Kidney tubule cell (primary cell): ENCODE measurements at regions not wholly inside any gene's neighbourhood (a gene's known extent, or its start where the extent isn't known, plus 50 kb on each side); places are given as distances from the start of the nearest gene placed in this dataset.
"Not testable (repeated sequence)": the region's sequence is repeated elsewhere in the genome, so short reads cannot be mapped to it uniquely, and the experiment has no call there.

Experiments
- DNase-seq: peaks from one replicate; pipeline ENCODE4 v3.0.0-alpha.2; 2018; ENCODE audit warnings: low spot score

DNA sequence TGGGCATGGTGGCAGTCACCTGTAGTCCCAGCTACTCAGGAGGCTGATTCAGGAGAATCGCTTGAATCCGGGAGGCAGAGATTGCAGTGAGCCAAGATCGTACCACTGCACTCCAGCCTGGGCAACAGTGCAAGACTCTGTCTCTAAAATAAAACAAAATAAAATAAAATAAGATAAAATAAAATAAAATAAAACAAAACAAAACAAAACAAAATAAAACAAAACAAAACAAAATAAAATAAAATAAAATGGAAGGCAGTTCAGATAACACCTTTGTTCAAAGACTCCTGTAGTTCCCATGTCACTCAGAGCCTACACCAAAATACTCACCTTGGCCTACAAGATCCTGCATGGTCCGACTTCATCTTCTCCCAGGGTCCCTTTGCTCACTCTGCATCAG lies 61.3 kb downstream of the SYF2 start:
- not testable (repeated sequence) for DNase-seq

DNA sequence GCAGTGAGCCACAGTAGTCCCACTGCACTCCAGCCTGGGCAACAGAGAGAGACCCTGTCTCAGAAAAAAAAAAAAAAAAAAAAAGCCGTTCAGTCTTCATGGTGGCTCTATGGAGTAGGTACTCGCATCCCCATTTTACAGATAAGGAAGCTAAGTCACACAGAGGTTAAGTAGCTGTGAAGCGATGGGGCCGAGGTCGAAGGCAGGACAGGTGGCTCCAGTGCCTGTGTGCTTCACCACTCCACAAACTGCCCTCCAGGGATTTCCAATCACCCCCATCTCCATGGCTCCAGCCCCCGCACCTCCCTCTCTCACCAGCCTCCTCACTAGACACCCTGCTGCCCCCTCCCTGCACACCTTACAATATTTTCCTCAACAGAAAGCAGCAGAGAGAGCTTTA lies 61.9 kb downstream of the SYF2 start:
- no peak for DNase-seq

DNA sequence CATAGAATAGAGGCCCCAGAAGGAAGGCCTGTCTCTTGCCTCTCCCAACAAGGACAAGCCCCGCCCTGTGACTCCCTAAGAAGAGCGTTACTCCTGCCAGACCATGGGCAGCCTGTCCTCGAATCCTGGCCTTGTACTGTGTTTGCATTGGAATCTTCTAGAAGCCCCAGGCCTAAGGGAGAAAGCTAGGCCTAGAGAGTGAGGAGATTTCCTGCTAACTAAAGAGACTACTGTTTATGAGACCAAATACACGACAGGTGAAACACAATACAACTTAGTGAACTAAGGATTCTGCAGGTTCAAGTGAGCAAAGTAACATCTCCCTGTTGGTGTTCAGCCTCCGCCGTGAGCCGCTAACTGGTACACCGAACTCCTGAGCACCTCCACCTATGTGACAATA lies 62.7 kb downstream of the SYF2 start:
- no peak for DNase-seq

DNA sequence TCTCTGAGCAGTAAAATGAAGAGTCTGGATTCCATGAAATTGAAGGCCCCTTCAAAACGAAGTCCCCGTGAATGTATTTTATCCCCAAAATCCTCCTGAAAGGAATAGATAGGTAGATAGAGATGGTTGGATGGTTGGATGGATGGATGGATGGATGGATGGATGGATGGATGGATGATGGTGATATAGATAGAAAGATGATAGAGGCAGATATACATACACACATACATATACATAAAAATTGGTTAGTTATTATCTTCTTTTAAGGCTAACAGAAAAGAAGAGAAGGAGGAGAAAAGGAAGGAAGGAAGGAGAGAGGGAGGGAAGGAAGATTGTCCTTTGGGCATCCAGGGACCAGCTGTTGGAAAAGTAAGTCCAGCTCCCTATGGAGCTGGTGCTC lies 63.1 kb downstream of the SYF2 start:
- no peak for DNase-seq

DNA sequence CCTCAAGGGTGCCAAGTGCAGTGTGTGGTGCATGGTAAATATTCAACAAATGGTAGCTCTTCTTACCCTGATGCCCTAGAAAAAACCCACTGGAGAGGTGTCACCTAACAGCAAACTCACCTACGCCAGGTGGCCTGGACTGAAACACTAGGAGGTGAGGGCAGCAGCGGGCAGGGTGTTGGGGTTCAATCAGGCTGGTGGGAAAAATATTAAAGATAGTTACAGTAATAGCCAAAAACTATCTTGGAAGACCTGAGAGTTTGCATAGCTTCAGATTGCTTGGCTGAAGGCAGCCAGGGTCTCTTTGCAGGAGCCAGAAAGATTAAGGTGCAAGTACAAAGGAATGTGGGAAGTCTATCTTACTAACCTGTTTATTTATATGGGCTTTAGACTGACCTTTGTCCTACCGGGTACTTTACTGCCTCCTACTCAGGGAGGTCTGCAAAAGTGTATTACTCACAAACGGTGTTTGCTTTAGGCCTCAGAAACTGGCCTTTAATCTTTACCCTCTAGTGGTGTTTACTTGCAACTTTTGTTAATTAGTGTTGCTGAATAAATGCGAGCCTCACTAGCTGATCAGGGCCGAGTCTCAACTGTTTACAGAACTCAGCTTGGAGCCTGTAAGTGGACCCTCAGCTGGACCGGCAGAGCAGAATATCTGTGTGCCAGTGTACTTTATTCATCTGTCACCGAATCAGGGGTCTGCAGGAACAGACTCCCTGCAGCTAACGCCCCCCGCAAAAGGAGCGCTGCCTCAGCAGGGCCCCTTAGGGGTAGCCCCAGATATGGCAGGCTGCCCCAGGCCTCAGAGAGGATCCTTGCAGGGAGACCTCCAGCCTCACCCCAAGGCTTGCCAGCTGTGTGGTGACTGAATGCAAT lies 63.9 kb downstream of the SYF2 start:
- DNase-seq: no peak

DNA sequence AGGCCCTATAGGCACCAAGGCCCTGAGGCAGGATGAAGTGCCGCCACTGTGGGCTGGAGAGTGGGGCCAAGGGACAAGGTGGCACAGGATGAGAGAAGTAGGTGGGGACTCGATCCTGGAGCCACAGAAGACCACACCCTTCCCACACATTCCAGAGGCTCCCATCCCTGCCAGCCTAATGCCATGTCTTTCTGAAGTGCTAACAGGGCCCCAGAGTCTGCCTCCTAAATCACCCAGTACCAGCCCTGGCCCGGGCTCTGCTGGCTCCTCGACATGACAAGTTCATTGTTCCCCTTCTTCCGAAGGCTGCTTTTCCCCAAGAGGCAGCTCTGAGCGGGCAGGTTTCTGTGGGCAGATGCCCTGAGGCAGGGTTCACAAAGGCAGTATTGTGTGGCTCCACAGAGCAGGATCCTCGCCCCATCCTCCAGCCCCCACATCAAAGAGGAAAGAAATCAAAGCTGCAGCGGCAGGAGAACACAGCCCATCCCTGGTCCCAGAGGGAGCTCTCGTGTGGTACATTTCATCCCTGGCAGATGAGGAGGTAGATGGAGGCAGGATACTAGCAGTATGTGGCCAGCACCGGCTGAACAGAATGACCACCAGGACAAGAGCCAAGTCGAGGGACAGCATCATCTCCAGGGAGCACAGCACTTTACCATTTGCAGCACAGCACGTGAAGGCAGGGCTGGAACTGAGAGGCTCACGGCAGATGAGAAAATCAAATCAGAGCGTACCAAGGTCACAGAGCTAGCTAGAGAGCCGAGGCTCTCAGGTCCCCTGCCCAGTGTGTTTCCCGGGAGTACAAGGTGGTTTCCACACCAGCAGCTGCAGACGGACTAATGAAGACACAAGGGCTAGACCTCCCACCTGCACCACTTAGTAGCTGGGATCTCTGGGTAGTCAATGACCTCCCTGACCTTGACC lies 64.8 kb downstream of the SYF2 start:
- DNase-seq: no peak

DNA sequence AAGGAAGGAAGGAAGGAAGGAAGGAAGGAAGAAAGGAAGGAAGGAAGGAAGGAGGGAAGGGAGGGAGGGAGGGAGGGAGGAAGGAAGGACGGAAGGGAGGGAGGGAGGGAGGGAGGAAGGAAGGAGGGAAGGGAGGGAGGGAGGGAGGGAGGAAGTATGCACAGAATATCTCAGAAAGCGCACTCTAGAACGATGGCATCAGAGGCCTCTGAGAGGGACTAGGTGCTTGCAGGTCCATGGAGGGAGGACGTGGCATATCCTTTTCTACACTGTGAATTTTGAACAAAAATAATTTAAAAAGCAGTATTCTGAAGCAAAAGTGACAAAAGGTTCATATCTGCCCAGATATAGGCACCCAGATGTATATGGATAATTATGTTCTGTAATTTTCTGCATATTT lies 65.5 kb downstream of the SYF2 start:
- no peak for DNase-seq

DNA sequence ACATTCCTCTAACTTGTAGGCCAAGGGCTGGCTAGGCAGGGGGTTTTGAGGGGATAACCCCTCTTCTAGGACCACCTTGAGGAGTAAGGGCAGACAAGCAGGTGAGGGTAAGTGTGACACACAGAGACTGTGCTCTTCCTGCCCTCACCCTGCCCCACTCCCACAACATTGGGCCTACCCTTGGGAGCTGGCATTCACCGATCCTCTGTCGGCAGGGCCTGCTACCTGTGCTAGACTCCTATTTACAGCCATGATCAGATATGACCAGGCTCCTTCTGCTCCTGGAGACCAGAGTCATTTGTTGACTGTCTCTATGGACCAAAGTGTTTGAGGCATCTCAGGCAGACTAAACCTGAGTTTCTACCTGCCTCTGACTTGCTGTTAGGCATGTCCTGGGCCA lies 68.3 kb downstream of the SYF2 start:
- DNase-seq: no peak

DNA sequence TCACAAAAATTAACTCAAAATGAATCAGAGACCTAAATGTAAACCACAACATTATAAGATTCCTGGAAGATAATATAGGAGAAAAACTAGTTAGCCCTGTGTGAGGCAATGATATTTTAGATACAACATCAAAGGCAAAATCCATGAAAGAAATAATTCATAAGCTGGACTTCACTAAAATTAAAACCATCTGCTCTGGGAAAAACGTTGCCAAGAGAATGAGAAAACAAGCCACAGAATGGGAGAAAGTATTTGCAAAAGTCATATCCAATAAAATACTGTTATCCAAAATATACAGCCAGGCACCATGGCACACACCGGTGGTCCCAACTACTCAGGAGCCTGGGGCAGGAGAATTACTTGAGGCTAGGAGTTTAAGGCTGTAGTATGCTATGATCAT lies 70.3 kb downstream of the SYF2 start:
- DNase-seq: no peak

DNA sequence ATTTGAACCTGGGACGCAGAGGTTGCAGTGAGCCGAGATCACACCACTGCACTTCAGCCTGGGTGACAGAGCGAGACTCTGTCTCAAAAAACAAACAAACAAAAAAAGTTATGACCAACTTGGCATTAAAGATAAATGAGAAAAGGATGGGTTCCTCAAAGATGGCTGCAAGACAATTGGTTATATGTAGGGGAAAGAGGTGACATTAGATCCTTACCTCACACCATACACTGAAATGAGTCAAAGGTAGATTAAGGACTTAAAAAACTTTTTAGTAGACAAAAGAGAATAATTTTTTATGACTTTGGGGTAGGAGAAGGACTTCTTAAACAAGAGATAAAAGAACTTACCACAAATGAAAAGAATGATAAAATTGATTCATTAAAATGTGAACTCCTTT lies 74.5 kb downstream of the SYF2 start:
- no peak for DNase-seq

DNA sequence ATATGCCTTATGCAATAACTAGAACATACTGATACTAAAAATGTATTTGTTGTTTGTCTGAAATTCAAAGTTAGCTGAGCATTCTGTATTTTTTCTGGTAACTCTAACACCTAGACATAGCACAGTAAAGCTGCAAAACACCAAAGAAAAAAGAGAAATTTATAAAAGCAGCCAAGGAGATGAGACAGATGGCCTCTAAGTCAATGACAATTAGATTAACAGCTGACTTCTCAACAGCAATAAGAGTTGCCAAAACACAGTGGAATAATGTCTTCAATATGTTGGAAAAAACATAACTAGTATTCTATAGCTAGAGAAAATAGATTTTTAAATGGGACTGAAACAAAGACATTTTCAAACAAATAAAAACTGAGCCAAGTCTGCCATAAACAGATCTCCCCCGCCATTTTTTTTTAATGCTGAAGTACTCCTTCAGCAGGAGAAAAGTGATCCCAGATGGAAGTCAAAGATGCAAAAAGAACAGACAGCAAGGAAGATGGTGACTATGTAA lies 81.3 kb downstream of the SYF2 start:
- no peak for DNase-seq

DNA sequence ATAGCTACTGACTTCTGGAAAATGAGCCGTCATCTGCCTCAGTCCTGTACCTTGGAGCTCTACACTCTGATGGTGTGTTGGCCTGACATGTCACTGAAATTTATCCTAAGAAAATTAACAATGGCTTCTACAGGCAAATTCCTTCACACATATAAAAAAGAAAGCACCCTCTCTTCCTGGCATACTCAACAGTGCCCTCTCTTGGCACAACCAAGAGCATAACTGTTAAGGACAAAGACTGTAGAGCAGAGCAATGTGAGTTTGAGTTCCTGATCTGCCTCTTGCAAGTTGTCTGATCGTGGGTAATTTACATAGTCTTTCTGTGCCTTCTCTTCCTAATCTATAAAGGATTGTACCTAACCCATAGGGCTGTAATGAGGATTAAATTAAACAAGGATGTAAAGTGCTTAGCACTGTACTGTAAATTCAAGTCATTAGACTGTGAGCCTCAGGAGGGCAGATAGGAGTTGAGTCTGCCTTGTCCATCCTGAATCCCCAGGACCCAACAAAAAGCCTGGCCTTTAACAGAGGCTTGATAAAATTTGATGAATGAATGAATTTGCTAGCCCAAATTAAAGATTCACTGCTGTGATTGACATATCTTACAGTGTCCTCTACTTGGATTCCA lies 83.5 kb downstream of the SYF2 start:
- DNase-seq: peak; percentile 14

DNA sequence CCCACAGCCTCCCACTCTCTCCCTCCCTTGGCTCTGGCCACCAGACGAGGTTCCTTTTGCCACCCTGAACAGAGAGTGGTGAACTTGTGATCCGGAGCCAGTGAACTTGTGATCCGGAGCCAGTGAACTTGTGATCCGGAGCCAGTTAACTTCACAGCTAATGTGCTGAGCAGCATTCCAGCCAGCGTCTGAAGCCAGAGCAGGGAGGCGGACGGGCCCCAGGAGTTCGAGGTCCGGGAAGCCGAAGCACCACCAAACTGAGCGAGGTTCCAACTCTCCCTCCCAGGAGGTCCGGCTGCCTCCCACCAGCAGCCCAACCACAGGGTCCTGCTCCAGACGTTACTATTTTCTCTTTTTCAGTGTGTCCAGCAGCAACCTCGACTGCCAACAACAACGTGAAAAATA lies 85.8 kb downstream of the SYF2 start:
- DNase-seq: peak; percentile 22

DNA sequence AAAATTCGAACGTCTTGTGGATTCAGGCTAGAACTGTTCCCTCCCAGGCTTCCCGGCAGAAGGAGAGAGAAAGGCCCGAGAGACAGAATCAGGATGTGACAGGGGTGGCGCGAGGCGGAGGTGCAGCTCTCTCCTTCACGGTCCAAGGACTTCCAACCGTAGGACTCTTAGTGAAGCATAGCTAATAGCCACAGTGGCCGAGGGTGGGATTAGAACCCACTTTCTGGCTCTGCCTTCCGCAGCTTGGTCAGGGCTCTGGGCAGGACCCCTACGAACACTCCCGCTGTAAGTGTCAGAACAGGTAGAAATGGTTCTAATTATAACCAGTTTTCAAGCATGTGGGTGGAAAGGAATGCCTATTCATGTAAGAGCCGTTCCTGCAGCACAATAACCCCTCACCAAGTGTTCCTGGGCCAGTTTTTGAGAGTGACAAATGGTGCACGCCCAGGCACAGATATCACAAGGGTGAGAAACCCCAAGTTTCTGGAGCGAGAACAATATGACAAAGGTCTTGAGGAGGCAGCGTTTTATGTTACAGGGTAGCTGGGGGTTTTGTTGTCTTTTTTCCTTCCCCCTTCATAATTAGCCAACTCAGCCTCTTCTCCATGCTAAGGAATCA lies 86.4 kb downstream of the SYF2 start:
- peak; percentile 48 for DNase-seq

DNA sequence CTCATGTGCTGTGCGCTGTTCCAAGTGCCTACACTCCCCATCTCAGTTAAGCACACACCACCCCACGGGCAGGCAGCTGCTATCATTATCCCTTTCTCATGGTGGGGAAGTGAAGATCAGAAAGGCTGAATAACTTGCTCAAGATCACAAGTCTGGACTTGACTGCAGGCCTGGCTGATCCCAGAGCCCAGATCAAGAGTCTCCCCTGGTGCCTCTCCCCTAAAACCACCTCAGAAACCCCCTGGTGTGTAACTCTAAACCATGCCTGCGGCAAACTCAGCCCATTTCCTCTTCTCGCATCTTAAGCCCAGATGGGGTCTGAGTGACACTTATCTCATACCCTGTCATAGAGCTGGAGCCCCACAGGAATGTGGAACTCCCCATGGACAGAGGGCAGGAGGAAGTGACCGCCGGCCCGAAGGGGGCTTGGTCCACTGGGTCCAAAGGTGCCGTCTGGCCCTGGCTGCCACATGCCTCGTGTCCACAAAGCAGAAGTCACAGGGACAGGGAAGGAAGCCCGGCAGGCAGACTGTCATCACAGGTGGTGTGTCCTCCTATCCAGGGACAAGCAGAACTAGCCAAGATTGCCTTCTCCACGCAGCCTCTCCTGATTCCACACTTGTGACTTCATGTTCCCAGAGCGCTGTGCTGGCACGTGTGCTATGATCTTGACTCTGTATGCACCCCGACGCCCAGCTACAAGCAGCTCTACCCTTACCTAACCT lies 92.1 kb downstream of the SYF2 start:
- DNase-seq: peak; percentile 3

DNA sequence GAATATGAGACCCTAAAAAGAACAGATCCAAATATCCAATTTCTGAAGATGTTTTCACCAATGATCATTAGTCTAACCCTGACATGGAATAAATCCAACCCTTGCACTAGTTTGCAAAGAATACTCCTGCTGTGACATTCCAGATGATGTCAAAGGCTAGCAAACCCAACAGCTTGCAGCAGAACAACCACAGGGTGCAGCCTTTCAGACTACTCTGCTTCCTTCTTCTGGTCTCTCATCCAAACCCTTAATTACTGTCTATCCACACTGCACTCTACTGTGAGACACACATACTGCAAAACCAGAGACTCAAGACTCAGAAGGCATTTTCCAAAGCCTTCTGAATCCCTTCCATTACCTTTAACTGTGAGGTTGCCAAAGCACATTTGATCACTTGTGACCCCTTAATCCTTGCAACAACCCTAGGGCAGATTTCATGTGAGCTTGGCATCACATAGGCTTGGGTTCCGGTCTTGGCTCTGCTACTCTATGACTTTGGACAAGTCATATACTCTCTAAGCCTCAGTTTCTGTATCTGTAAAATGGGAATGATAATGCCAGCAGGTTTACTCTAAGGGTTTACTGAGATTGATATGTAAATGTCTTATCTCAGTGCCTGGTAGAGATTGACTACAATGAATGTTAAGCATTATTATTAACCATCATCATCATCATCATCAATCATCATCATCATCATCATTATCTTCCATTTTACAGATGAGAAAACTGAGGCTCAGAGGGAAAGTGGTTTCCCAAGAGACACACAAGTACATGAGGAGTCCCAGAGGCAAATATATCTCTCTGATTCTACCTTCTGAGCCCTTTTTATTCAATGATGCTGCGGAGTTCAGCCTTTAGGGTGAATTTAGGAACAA lies 94.5 kb downstream of the SYF2 start:
- no peak for DNase-seq

DNA sequence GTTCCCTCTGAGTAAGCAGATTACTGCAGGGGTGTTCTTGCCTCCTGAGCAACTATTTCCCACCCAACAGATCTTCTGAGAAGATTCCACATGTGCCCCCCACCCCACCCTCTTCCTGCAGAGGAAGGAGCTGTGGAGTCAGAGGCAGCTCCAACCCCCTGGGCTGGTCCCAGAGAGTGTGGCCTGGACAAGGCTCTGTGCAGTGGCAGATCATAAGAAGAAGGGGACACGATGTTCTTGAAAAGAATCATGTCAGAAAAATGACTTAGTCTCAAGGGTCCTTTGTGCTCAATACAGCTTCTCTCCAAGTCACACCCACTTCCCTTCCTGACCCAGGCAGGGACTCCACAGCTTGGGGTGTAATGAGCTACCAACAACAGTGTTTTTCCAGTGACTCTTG lies 95.2 kb downstream of the SYF2 start:
- no peak for DNase-seq

DNA sequence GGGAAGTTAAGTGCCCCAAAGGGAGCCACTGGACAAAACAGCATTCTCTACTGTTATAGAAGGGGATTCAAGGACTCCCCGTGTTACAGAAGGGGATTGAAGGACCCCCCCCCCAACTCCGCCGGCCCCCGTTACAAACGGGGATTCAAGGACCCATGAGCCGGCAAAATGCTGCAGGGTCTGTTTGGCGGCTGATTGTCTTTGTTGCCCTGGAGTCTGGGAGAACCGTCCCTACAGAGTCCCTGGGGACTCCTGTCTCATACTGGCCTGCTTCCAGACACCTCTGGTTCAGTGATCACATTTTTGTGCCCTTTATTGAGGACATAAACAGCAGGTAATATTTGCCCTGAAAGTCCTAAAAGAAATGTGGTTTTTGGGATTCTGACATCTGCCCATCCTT lies 96.4 kb downstream of the SYF2 start:
- no peak for DNase-seq

DNA sequence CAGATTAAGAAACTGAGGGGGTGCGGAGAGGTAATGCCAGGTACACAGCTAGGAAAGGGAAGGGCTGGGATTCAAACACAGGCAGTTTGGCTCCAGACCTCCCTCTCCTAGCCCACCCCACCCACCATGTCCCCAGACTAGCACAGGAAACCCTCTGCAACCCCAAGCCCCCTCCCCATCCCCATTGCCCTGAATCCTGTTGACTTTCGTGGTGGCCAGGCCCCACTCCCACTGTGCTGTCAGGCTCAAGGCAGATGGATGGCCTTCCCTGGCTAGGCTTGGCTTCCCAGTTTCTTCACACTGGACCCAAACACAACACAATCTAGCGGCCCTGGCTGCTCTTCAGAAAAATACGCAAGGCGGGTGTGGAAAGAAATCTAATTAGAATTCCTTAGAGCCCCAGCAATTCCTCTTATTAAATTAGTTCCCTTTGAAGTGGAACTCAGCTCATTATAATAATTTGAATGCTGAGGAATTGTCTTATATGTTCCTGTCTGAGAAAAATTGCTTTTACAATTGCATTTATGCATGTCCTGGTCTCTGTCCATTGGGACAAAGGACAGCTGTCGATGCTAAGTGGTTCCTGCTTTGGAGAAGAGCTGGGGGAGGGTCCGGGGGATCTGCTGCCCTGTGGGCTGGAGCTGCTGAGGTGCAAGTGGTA lies 97.4 kb downstream of the SYF2 start:
- DNase-seq: no peak

DNA sequence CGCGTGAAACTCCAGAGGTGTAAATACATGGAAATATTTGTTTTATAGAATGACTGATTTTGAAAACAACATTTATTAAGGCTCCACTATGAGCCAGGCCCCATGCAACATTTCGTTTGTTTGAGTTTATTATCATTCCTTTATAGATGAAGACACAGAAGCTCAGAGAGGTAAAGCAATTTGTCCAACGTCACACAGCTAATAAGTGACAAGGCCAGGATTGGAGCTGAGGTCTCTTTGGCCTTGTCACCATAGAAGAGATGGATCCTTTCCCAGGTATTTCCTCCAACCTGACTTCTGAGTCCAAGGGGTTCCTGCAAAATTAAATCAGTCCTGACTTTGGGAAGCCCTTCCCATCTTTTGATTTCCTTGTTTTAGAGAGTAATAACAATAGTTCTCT lies 98.0 kb downstream of the SYF2 start:
- DNase-seq: no peak
